Lung (tissue), 11 donors: ENCODE measurements at regions not wholly inside any gene's neighbourhood (a gene's known extent, or its start where the extent isn't known, plus 50 kb on each side); places are given as distances from the start of the nearest gene placed in this dataset.

Source experiments
- ATAC-seq: fragments of 200-7000 bp; cut with Tn5 transposase; one replicate; pipeline ENCODE4 v1.9.1; 2020; ENCODE audit warnings: moderate number of reproducible peaks; ENCODE audit not compliant: insufficient read depth, low FRiP score
- DNase-seq, 3 donors: peaks; one replicate each; pipeline ENCODE4 v3.0.0-alpha.2; 2013 to 2017
- H3K27ac ChIP-seq, 2 donors: one replicate each; pipeline ENCODE4 v1.5.1; 2013; ENCODE audit warnings: mild to moderate bottlenecking in 2 of 2, moderate library complexity in 2 of 2, control low read depth in 1 of 2, inconsistent platforms in 1 of 2, low read depth in 1 of 2, low read length in 1 of 2
- H3K27me3 ChIP-seq, 3 donors: one replicate each; pipeline ENCODE4 v1.5.1; 2013; ENCODE audit warnings: low read length in 2 of 3; ENCODE audit not compliant: control insufficient read depth in 3 of 3, insufficient read depth in 3 of 3
- H3K36me3 ChIP-seq, 4 donors: one replicate each; pipeline ENCODE4 v1.5.1; 2013; ENCODE audit warnings: low read length in 4 of 4, mild to moderate bottlenecking in 1 of 4, moderate library complexity in 1 of 4; ENCODE audit not compliant: control insufficient read depth in 4 of 4, insufficient read depth in 4 of 4
- H3K4me1 ChIP-seq, 5 donors: one replicate each; pipeline ENCODE4 v1.5.1; 2013; ENCODE audit warnings: low read length in 5 of 5, mild to moderate bottlenecking in 2 of 5, moderate library complexity in 1 of 5; ENCODE audit not compliant: control insufficient read depth in 5 of 5, insufficient read depth in 5 of 5
- H3K4me3 ChIP-seq: one replicate; pipeline ENCODE4 v1.5.1; 2013; ENCODE audit warnings: mild to moderate bottlenecking, control low read depth, moderate library complexity
- H3K9ac ChIP-seq, 2 donors: one replicate each; pipeline ENCODE4 v1.5.1; 2013; ENCODE audit warnings: low read length in 2 of 2, control low read depth in 1 of 2; ENCODE audit not compliant: insufficient read depth in 1 of 2
- H3K9me3 ChIP-seq, 4 donors: one replicate each; pipeline ENCODE4 v1.5.1; 2013; ENCODE audit warnings: low read length in 3 of 4, mild to moderate bottlenecking in 1 of 4, moderate library complexity in 1 of 4; ENCODE audit not compliant: control insufficient read depth in 4 of 4, insufficient read depth in 3 of 4
- WGBS, 2 donors: extraction: QIAGEN DNeasy Blood & Tissue Kit; methylation state at CpG; one replicate each; pipeline ENCODE4 v1.1.7; 2013; 5-methylcytosine and 5-hydroxymethylcytosine counted together
- TF ChIP-seq, protein P1 (sequence below): IDR thresholded peaks from 2 replicates; pipeline ENCODE4 v1.5.1; 2012; ENCODE audit warnings: mild to moderate bottlenecking; ENCODE audit errors: control extremely low read depth, extremely low read depth
- donor health status: control.
- donor health status: control.
- donor health status: Bipolar disorder and iron deficiency.
- donor health status: healthy.
- donor health status: DM: yes; HTN: yes; CAD: no.

DNA sequence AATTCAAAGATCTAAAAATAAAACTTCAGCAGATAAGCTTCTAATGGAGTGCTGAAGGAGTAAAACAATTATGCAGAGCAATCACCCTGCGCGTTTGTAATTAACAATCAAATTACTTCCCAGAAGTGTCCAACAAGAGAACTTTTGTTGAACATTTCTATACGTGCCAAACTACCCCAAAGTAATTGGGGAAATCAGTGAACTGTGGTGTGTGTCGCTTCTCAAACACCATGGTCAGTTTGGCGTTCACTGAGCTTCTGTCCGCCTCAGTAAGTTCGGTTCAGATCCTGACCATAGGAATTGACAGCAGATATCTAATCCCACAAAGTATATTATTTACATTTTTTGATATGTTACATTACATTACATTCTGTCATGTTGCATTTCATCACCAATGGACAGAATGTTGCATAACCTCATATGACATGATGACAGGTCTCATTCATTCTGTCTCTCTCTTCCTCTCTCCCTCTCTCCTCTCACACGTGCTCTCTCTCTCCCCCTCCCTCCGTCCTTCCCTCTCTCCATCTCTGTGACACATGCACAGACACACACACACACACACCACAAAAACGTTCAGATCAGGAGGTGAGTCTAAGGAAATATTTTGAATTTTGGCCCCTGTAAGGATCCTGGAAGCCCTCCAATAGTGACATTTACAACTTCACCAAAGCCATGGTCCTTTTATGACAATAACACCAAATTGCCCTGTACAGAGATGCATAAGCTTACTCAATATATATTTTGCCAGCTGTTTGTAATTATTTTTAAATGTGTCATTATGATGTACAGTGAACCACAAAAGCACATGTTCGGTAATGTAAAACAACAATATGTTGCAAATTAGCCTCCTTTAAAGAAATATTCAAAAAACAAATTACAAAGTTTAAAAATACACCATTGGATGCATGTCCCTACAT is 269.2 kb downstream of the FIGN start:
- no peak for ATAC-seq
- no peaks in the 10 kb centered on the region for H3K27me3 ChIP-seq
- no peak overlapping the region for H3K9ac ChIP-seq
- peaks cover 0 to 29% (median 0%) of the 10 kb centered on the region in 5 donors for H3K4me1 ChIP-seq
- H3K4me3 ChIP-seq: no peak overlapping the region
- no peak overlapping the region for H3K27ac ChIP-seq
- TF ChIP-seq, protein P1, sequence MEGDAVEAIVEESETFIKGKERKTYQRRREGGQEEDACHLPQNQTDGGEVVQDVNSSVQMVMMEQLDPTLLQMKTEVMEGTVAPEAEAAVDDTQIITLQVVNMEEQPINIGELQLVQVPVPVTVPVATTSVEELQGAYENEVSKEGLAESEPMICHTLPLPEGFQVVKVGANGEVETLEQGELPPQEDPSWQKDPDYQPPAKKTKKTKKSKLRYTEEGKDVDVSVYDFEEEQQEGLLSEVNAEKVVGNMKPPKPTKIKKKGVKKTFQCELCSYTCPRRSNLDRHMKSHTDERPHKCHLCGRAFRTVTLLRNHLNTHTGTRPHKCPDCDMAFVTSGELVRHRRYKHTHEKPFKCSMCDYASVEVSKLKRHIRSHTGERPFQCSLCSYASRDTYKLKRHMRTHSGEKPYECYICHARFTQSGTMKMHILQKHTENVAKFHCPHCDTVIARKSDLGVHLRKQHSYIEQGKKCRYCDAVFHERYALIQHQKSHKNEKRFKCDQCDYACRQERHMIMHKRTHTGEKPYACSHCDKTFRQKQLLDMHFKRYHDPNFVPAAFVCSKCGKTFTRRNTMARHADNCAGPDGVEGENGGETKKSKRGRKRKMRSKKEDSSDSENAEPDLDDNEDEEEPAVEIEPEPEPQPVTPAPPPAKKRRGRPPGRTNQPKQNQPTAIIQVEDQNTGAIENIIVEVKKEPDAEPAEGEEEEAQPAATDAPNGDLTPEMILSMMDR: no peak
- DNase-seq: peak in 2 of 3 donors; percentile 15 to 45
- 71 to 75% methylated on average over 11 of the region's 11 CpGs for WGBS, 2 donors
- H3K9me3 ChIP-seq: no peaks in the 10 kb centered on the region
- no peaks in the 10 kb centered on the region for H3K36me3 ChIP-seq

GRCh38 chr2:163465440-163465839 is 270.4 kb downstream of the FIGN start:
- Histone ChIP-seq H3K9ac (no peak overlapping the region), H3K27ac (no peak overlapping the region), H3K4me3 (no peak overlapping the region), H3K36me3 (no peaks in the 10 kb centered on the region), H3K27me3 (no peaks in the 10 kb centered on the region), H3K9me3 (no peaks in the 10 kb centered on the region), H3K4me1 (peaks cover 0 to 29% (median 0%) of the 10 kb centered on the region in 5 donors)
- WGBS, 2 donors: 38 to 39% methylated on average over 2 of the region's 2 CpGs
- ATAC-seq (no peak), DNase-seq (peak; percentile 16 to 73 (median 52))
- TF ChIP-seq, protein P1: no peak

DNA sequence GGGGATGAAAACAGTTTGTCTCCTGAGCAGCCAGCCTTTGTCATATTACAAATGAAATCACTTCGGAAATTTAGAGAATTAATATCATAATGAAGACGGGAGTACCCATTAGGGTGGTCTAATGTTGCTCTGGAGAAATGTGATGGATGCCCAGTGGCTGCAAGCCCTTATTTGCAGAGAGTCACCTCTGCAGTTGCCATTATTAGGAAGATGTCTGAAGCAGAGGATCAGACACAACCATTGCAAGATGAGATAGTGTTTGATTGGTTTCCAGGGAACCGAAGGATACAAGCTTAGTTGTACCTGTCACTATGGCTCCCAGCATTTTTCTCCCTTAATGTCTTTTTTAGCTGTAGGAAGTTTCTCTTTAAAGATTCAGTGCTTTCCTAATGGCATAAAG is 272.4 kb downstream of the FIGN start:
- no peak for ATAC-seq

More for the DNA sequence above, 272.4 kb downstream of the FIGN start:
- no peak overlapping the region for H3K9ac ChIP-seq
- no peak overlapping the region for H3K27ac ChIP-seq
- peaks cover 0 to 23% (median 0%) of the 10 kb centered on the region in 5 donors for H3K4me1 ChIP-seq
- WGBS, 2 donors: 95 to 99% methylated on average over 3 of the region's 3 CpGs
- no peaks in the 10 kb centered on the region for H3K27me3 ChIP-seq
- H3K9me3 ChIP-seq: no peaks in the 10 kb centered on the region
- no peaks in the 10 kb centered on the region for H3K36me3 ChIP-seq
- TF ChIP-seq, protein P1: no peak
- no peak overlapping the region for H3K4me3 ChIP-seq
- no peak for DNase-seq
